AG04450 (cell line): ENCODE measurements at regions not wholly inside any gene's neighbourhood (a gene's known extent, or its start where the extent isn't known, plus 50 kb on each side); places are given as distances from the start of the nearest gene placed in this dataset.

Source experiments
- CTCF ChIA-PET: fragments of 300-600, 350-600 bp; formaldehyde crosslinking; extraction: SDS; loops from one replicate; lab custom pipeline; 2022; ENCODE audit warnings: antibody characterized with exemption, inconsistent platforms; lab: Charles Lee
- POLR2A ChIA-PET: fragments of 350-600 bp; formaldehyde crosslinking; extraction: SDS; loops from one replicate; lab custom pipeline; 2021; ENCODE audit warnings: antibody characterized with exemption, inconsistent platforms; lab: Yijun Ruan, JAX
- DNase-seq: peaks from one replicate; pipeline ENCODE4 v3.0.0-alpha.2; 2011; ENCODE audit warnings: low read depth, low spot score
- H3K27ac ChIP-seq: one replicate; pipeline ENCODE4 v1.5.1; 2012; ENCODE audit warnings: low read depth, low read length, control low read depth
- H3K27me3 ChIP-seq: one replicate; pipeline ENCODE4 v1.6.0; 2012; ENCODE audit warnings: low read length; ENCODE audit not compliant: control insufficient read depth, insufficient read depth
- H3K4me3 ChIP-seq: 2 replicates; pipeline ENCODE4 v1.5.1; 2011; ENCODE audit warnings: mild to moderate bottlenecking, low read depth, low read length, control low read depth
- H3K9me3 ChIP-seq: 2 replicates; pipeline ENCODE4 v1.5.1; 2012; ENCODE audit warnings: low read length; ENCODE audit not compliant: control insufficient read depth, insufficient read depth
- CTCF ChIP-seq: IDR thresholded peaks from 2 replicates; pipeline ENCODE4 v1.5.1; 2011; ENCODE audit warnings: low read depth, low read length, control low read depth, inconsistent platforms

- POLR2A ChIA-PET = no interaction called here
- CTCF ChIA-PET = interaction anchor here (0.8 kb wide), 1 partner anchor 400 kb away, joined by 3 read pairs; no protein-coding TSS in a partner anchor
- TF ChIP-seq CTCF = no peak
- Histone ChIP-seq H3K27me3 (no peaks in the 10 kb centered on the region), H3K9me3 (0 out of 2 replicates have a peak, but pooled peaks cover 2% of the 10 kb centered on the region), H3K27ac (no peak overlapping the region), H3K4me3 (no peak overlapping the region)
- DNase-seq = no peak
Observed at GRCh38 chr2:217096474-217097225, 236.8 kb upstream of the TNP1 start.

GRCh38 chr2:217095511-217096205 lies 235.8 kb upstream of the TNP1 start:
- POLR2A ChIA-PET = no interaction called here
- CTCF ChIA-PET = interaction anchor here (0.8 kb wide), 1 partner anchor 399 kb away, joined by 3 read pairs; no protein-coding TSS in a partner anchor
- Histone ChIP-seq H3K27me3 (no peaks in the 10 kb centered on the region), H3K27ac (no peak overlapping the region), H3K4me3 (no peak overlapping the region), H3K9me3 (0 out of 2 replicates have a peak, but pooled peaks cover 2% of the 10 kb centered on the region)
- TF ChIP-seq CTCF = no peak
- no peak for DNase-seq

GRCh38 chr2:217092710-217093379 lies 233.0 kb upstream of the TNP1 start:
- Histone ChIP-seq H3K27me3 (no peaks in the 10 kb centered on the region), H3K4me3 (no peak overlapping the region), H3K9me3 (0 out of 2 replicates have a peak, but pooled peaks cover 2% of the 10 kb centered on the region), H3K27ac (no peak overlapping the region)
- no peak for DNase-seq
- no peak for TF ChIP-seq CTCF
- POLR2A ChIA-PET = no interaction called here
- CTCF ChIA-PET = interaction anchor here (1.4 kb wide), 1 partner anchor 10 kb away, joined by 4 read pairs; no protein-coding TSS in a partner anchor

- POLR2A ChIA-PET = no interaction called here
- no peak overlapping the region for H3K4me3 ChIP-seq
- no peak for TF ChIP-seq CTCF
- H3K9me3 ChIP-seq = no peaks in the 10 kb centered on the region
- CTCF ChIA-PET = no interaction called here
- no peaks in the 10 kb centered on the region for H3K27me3 ChIP-seq
- H3K27ac ChIP-seq = no peak overlapping the region
- DNase-seq = no peak
Observed at GRCh38 chr2:217091531-217091930, 231.7 kb upstream of the TNP1 start.
